ENCODE measurements at regions not wholly inside any gene's neighbourhood (a gene's known extent, or its start where the extent isn't known, plus 50 kb on each side); places are given as distances from the start of the nearest gene placed in this dataset.

DNA sequence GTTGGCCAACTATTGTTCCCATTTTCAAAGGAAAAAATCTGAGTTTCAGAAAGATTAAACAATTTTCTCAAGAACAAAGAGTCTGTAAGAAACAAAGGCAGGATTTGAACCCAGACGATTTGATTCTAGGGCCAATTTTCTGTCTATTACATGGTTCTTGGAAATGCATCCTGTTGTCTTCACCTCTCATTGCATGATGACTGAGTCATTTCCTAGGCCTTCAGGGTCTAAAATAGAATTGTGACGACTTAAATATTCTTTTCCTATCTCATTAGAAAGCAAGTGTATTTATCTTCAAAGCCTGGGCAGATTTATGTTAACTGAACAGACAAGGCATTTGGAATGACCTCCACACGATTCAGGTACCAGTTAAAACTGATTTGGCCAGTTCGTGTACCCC, 512.9 kb downstream of the NTRK2 start:
- no peak overlapping the region for H2AFZ ChIP-seq (ENCODE audit: low read depth, low read length)
- no peaks in the 10 kb centered on the region for H3K36me3 ChIP-seq (ENCODE audit: insufficient read depth, low read length)
- TF ChIP-seq TAF1 (IDR thresholded peaks at IDR 0.05; ENCODE audit: low read depth) (no peak), POLR2AphosphoS5 (IDR thresholded peaks at IDR 0.05) (no peak), RAD21 (conservative IDR thresholded peaks at IDR 0.05) (no peak), EP300 (conservative IDR thresholded peaks at IDR 0.05; ENCODE audit: poor library complexity, severe bottlenecking) (no peak), EZH2 (IDR thresholded peaks at IDR 0.05; ENCODE audit: borderline replicate concordance, insufficient read depth, low read length, poor library complexity, severe bottlenecking) (no peak), MXI1 (conservative IDR thresholded peaks at IDR 0.05; ENCODE audit: poor library complexity, severe bottlenecking) (no peak), SMC3 (conservative IDR thresholded peaks at IDR 0.05; ENCODE audit: poor library complexity) (no peak)
- TF ChIP-seq, protein P1, sequence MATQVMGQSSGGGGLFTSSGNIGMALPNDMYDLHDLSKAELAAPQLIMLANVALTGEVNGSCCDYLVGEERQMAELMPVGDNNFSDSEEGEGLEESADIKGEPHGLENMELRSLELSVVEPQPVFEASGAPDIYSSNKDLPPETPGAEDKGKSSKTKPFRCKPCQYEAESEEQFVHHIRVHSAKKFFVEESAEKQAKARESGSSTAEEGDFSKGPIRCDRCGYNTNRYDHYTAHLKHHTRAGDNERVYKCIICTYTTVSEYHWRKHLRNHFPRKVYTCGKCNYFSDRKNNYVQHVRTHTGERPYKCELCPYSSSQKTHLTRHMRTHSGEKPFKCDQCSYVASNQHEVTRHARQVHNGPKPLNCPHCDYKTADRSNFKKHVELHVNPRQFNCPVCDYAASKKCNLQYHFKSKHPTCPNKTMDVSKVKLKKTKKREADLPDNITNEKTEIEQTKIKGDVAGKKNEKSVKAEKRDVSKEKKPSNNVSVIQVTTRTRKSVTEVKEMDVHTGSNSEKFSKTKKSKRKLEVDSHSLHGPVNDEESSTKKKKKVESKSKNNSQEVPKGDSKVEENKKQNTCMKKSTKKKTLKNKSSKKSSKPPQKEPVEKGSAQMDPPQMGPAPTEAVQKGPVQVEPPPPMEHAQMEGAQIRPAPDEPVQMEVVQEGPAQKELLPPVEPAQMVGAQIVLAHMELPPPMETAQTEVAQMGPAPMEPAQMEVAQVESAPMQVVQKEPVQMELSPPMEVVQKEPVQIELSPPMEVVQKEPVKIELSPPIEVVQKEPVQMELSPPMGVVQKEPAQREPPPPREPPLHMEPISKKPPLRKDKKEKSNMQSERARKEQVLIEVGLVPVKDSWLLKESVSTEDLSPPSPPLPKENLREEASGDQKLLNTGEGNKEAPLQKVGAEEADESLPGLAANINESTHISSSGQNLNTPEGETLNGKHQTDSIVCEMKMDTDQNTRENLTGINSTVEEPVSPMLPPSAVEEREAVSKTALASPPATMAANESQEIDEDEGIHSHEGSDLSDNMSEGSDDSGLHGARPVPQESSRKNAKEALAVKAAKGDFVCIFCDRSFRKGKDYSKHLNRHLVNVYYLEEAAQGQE (IDR thresholded peaks at IDR 0.05; ENCODE audit: borderline replicate concordance) = no peak
- TF ChIP-seq, protein P2, sequence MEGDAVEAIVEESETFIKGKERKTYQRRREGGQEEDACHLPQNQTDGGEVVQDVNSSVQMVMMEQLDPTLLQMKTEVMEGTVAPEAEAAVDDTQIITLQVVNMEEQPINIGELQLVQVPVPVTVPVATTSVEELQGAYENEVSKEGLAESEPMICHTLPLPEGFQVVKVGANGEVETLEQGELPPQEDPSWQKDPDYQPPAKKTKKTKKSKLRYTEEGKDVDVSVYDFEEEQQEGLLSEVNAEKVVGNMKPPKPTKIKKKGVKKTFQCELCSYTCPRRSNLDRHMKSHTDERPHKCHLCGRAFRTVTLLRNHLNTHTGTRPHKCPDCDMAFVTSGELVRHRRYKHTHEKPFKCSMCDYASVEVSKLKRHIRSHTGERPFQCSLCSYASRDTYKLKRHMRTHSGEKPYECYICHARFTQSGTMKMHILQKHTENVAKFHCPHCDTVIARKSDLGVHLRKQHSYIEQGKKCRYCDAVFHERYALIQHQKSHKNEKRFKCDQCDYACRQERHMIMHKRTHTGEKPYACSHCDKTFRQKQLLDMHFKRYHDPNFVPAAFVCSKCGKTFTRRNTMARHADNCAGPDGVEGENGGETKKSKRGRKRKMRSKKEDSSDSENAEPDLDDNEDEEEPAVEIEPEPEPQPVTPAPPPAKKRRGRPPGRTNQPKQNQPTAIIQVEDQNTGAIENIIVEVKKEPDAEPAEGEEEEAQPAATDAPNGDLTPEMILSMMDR (IDR thresholded peaks at IDR 0.05; ENCODE audit: poor library complexity, severe bottlenecking) = no peak
- H3K9me2 ChIP-seq (ENCODE audit: insufficient read depth, low read length) = no peaks in the 10 kb centered on the region
- H3K27me3 ChIP-seq (ENCODE audit: insufficient read depth, low read depth, low read length) = no peaks in the 10 kb centered on the region
- H3K27ac ChIP-seq (ENCODE audit: low read length) = no peak overlapping the region
- H3K9ac ChIP-seq (ENCODE audit: low read length) = no peak overlapping the region
- H3K79me2 ChIP-seq (replicated peaks; ENCODE audit: insufficient read depth, low read length) = no peaks in the 10 kb centered on the region
- H3K9me3 ChIP-seq (ENCODE audit: low read length) = no peaks in the 10 kb centered on the region
- no peak overlapping the region for H3K4me3 ChIP-seq (ENCODE audit: low read length)
- H3F3A ChIP-seq (ENCODE audit: insufficient read depth, low read length, poor library complexity, severe bottlenecking) = no peaks in the 10 kb centered on the region
- H3K4me2 ChIP-seq (ENCODE audit: low read length) = no peak overlapping the region
- no peaks in the 10 kb centered on the region for H4K20me1 ChIP-seq (ENCODE audit: insufficient read depth)

DNA sequence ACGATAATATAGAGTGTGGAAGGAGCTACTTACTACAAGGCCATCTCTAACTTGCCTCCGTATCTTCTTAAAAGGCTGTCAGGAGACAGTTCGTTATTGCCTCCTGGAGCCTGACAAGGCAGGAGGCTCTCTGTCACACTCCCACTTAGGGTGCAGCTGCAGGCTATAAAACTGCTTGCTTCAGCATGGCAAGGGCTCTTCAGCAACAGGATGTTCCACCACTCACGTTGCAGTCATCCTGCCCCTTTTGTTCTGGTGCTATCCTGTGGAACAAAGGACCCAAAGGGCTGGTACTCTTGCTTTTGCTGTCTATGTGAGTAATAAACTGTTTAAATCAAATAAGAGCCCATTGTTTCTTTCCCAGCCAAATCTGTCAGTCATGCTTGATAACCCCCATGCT, 508.9 kb downstream of the NTRK2 start:
- H3K79me2 ChIP-seq (replicated peaks; ENCODE audit: insufficient read depth, low read length) = no peaks in the 10 kb centered on the region
- no peak overlapping the region for H2AFZ ChIP-seq (ENCODE audit: low read depth, low read length)
- no peaks in the 10 kb centered on the region for H3K36me3 ChIP-seq (ENCODE audit: insufficient read depth, low read length)

More for the DNA sequence above, 508.9 kb downstream of the NTRK2 start:
- Histone ChIP-seq H3K9ac (ENCODE audit: low read length) (no peak overlapping the region), H3K4me3 (ENCODE audit: low read length) (no peak overlapping the region), H3K27ac (ENCODE audit: low read length) (no peak overlapping the region), H4K20me1 (ENCODE audit: insufficient read depth) (no peaks in the 10 kb centered on the region), H3K9me2 (ENCODE audit: insufficient read depth, low read length) (no peaks in the 10 kb centered on the region), H3K9me3 (ENCODE audit: low read length) (no peaks in the 10 kb centered on the region), H3K4me2 (ENCODE audit: low read length) (no peak overlapping the region), H3F3A (ENCODE audit: insufficient read depth, low read length, poor library complexity, severe bottlenecking) (no peaks in the 10 kb centered on the region), H3K27me3 (ENCODE audit: insufficient read depth, low read depth, low read length) (no peaks in the 10 kb centered on the region)
- no peak for TF ChIP-seq SMC3 (conservative IDR thresholded peaks at IDR 0.05; ENCODE audit: poor library complexity)
- no peak for TF ChIP-seq RAD21 (conservative IDR thresholded peaks at IDR 0.05)
- peak; percentile 26 for TF ChIP-seq EP300 (conservative IDR thresholded peaks at IDR 0.05; ENCODE audit: poor library complexity, severe bottlenecking)
- TF ChIP-seq POLR2AphosphoS5 (IDR thresholded peaks at IDR 0.05) = peak; percentile 16
- TF ChIP-seq MXI1 (conservative IDR thresholded peaks at IDR 0.05; ENCODE audit: poor library complexity, severe bottlenecking) = no peak
- no peak for TF ChIP-seq TAF1 (IDR thresholded peaks at IDR 0.05; ENCODE audit: low read depth)
